ENCODE measurements at regions not wholly inside any gene's neighbourhood (a gene's known extent, or its start where the extent isn't known, plus 50 kb on each side); places are given as distances from the start of the nearest gene placed in this dataset.

DNA sequence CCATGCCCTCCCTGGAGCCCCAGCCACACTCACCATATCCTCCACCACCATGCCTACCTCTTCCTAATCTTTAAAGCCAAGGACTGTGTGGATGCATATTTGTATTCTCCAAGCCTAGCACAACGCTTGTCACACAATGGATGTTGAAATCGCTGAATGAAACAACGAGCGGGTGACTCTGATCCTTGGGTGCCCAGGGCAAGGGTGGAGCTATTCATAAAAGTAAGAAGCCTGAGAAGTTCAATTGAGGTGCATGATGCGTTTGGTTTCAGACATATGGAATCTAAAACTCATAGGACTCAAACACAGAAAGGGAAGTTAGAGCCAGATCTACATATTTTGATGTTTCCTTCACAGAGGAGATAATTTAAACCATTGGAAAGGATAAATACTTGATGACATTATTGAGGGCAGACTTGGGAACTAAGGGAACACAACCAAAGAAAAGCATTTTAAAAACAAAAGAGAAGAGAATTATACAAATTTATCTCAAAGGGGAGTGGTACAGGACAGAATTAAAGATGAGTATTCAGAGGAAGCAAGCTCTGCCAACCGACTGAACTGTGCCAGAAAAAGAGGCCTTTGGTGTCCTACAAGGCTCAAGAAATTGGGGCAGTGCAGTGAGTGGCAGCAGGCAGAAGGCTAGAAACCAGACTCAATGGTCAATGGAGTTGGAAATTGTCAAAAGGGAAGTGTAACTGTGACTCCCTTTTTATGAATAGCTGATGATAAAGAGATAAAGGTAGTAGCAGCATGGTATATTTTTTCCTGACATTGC, 200.6 kb upstream of the NCKAP5 start:
- no peak for DNase-seq (ENCODE audit: low spot score)

GRCh38 chr2:133773854-133774653, 205.8 kb upstream of the NCKAP5 start:
- no peak for DNase-seq (ENCODE audit: low spot score)

GRCh38 chr2:133774654-133775015, 206.4 kb upstream of the NCKAP5 start:
- no peak for DNase-seq (ENCODE audit: low spot score)

DNA sequence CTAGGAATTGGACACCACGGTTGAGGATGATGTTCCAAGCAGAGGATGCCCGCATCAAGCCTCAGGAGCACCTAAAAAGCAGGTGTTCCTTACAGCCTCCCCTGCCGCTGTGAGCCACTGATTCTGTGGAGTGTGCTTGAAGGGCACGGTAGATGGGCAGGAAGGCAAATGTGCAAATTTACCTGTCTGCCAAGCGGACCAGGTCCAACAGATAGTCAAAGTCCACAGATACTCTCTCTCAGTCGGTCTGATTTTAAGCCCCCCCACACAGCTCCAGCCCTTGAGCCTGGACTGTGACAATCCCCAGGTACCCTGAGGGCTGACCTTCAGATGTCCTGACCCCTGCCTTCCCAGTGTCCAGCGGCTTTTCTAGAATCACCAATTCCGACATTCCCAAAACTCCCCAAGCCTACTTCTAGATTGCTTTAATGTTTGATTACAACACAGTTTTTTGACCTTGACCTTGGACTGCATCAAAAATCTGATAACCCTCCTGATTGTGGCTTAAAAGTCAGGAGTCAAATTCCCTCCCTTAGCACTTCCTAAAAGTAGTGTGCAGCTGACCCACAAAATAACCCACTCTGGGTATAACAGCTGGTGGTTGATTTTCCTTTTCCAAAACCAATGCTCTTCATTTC, 208.8 kb upstream of the NCKAP5 start:
- DNase-seq (ENCODE audit: low spot score), result no peak

DNA sequence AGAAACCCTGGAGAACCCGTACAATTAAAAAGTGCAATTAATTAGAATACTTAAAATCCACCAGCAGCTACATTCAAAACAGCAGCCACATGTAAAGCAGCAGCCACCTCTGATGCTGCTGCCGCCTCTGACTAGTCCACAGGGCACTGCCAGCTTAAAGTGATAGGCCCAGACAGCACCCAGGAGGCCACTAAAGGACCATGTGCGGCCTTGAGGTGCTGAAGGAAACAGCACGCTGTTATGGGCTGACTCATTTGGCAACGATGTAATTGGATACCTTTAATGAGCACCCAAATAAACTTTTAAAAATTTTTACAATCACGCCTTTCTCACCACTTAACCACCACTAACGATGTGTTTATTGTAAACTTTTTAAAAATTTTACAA, 209.3 kb upstream of the NCKAP5 start:
- no peak for DNase-seq (ENCODE audit: low spot score)

DNA sequence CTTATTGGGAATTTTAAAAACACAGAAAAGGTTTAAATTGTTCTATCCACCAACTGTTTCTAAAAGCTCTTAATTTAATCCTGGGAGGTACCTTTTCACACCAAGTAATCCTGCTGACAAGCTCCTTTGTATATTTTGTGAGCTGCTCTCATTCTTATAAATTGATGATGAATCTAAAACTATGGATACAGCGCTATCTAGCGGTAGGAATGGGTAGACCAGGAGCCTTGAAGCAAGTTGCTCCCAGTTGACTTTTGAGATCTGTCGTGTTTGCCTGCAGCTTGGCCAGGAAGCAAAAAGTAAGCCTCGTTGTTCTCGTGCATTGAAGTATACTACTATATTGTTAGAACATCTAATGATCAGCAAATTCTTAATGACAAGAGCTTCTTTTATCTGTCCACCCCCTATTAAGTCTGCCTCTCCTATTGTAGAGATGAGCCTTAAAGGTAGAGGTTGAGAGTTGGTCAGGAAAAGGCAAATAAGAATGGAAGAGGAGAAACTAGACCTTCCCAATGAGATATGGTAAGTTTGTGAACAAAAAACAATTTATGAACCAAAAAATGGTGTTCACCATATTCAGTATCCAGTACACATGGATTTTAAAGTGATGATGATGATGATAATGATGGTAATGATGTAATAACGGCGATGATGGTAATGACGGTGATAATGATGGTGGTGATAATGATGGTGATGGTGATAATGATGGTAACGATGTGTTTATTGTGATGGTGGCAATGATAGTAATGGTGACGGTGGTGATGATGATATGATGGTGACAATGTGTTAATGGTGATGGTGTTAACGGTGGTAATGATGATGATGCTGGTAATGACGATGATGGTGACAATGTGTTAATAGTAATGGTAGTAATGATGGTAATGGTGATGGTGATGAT, 212.1 kb upstream of the NCKAP5 start:
- peak; percentile 59 for DNase-seq (ENCODE audit: low spot score)

GRCh38 chr2:133780997-133781513, 212.8 kb upstream of the NCKAP5 start:
- DNase-seq (ENCODE audit: low spot score), result no peak

DNA sequence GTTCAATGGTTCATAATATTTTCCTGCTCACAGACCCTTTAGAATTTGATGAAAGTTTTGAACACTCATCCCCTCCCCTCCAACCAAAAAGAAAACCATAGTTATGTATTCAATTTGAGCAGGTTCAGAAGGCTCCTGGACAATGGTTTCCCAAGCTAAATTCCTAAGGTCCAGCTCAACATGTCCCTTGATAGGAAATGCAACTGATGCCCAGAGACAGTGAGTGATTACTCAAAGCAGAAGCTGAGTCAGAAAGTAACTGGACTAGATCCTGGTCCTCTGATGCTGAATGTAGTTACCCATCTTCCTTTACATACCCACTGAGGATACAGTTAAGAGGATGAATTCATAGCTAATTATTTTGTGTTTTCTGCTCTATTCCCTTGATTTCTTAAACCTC, 218.9 kb upstream of the NCKAP5 start:
- DNase-seq (ENCODE audit: low spot score), result no peak

GRCh38 chr2:133787651-133788050, 219.4 kb upstream of the NCKAP5 start:
- no peak for DNase-seq (ENCODE audit: low spot score)

GRCh38 chr2:133788386-133788785, 220.1 kb upstream of the NCKAP5 start:
- DNase-seq (ENCODE audit: low spot score), result no peak

- no peak for DNase-seq (ENCODE audit: low spot score)
These were observed 221.5 kb upstream of the NCKAP5 start for GRCh38 chr2:133789743-133790142.

GRCh38 chr2:133790711-133791110, 222.4 kb upstream of the NCKAP5 start:
- DNase-seq (ENCODE audit: low spot score), result no peak

GRCh38 chr2:133791191-133791590, 222.9 kb upstream of the NCKAP5 start:
- DNase-seq (ENCODE audit: low spot score), result no peak

GRCh38 chr2:133792223-133792622, 224.0 kb upstream of the NCKAP5 start:
- DNase-seq (ENCODE audit: low spot score), result no peak

DNA sequence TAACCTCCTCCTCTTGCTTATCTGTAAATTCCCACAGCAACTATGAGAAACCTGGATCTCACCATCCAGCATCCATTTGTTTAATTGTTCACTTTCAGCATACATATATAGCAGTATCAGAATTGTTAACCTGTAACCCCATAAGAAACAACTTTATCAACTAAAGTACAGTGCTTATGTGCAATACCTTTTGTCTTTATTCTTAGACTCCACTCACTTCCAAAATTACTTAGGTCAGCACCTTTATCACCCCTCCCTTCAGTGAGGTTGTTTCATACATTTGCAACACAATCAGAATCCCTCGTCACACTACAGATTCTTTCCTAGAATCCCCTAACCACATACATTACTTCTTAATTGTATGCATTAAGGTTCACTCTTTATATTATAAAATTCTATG, 225.9 kb upstream of the NCKAP5 start:
- DNase-seq (ENCODE audit: low spot score), result no peak

- no peak for DNase-seq (ENCODE audit: low spot score)
These were observed 233.7 kb upstream of the NCKAP5 start for GRCh38 chr2:133801946-133802345.

- DNase-seq (ENCODE audit: low spot score), result no peak
These were observed 234.3 kb upstream of the NCKAP5 start for GRCh38 chr2:133802409-133803039.

- DNase-seq (ENCODE audit: low spot score), result no peak
These were observed 238.3 kb upstream of the NCKAP5 start for GRCh38 chr2:133806564-133806963.

- no peak for DNase-seq (ENCODE audit: low spot score)
These were observed 241.2 kb upstream of the NCKAP5 start for GRCh38 chr2:133809485-133809884.

DNA sequence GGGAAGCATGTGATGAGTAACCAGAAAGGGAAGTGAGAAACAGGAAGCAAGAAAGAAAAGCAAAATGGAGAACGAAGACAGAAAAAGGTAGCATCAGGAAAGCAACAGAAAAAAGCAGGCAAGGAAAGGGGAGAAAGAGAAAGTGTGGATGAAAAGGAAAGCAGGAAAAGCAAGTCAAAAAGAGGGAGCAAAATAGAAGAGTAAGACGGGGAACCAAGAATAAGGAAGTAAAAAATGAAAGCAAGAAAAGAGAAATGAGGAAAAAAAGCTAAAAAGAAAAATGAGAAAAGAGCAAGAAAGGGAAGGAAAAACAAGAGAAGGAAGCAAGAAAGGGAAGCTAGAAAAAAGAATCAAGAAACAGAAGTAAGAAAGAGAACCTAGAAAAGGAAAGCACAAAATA, 242.3 kb upstream of the NCKAP5 start:
- no peak for DNase-seq (ENCODE audit: low spot score)

DNA sequence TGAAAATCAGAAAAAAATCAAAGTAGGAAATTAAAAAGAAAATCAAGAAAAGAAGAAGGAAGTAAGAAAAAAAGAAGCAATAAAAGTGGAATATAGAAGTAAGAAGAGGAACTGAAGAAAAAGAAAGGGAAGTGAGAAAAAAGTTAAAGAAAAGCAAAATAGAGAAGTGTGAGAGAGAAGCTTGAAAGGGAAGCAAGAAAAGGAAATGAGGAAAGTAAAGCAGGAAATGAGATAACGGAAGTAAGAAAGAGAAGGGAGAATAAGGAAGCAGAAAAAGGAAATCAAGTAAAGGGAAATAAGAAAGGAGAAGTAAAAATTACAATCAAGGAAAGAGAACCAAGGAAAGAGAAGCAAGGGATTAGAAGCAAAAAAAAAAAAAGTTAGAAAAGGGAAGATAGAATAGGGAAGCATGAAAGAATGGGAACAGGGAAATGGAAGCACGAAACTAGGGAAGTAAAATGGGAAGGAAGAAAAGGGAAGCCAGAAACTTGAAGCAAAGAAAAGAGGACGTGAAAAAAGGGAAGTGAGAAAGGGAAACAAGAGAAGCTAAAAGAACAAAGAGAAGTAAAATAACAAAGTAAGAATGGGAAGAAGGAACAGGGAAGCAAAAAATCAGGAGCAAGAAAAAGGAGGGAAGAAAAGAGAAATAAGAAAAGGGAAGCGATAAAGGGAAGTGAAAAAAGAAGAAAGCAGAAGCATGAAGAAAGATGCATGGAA, 243.3 kb upstream of the NCKAP5 start:
- DNase-seq (ENCODE audit: low spot score), result no peak

Data from ecto neural progenitor cell (in vitro differentiated cells).